Panc1 (cell line): ENCODE measurements at regions not wholly inside any gene's neighbourhood (a gene's known extent, or its start where the extent isn't known, plus 50 kb on each side); places are given as distances from the start of the nearest gene placed in this dataset.

Experiments
- CTCF ChIP-seq: fragments of 450-650 bp; IDR thresholded peaks from 2 replicates; pipeline ENCODE4 v1.5.1; 2017; ENCODE audit warnings: mild to moderate bottlenecking
- POLR2AphosphoS5 ChIP-seq: IDR thresholded peaks from 2 replicates; pipeline ENCODE4 v1.6.1; 2012; ENCODE audit warnings: mild to moderate bottlenecking, low read depth, low read length, moderate library complexity
- SIN3A ChIP-seq: IDR thresholded peaks from 2 replicates; pipeline ENCODE4 v1.6.1; 2012; ENCODE audit warnings: low read depth, mild to moderate bottlenecking, low read length, moderate library complexity, borderline replicate concordance; ENCODE audit not compliant: insufficient read depth
- TCF7L2 ChIP-seq: IDR thresholded peaks from 2 replicates; pipeline ENCODE4 v1.6.1; 2011; ENCODE audit warnings: mild to moderate bottlenecking, low read depth, low read length, inconsistent platforms
- TF ChIP-seq, protein P1 (sequence below), 2 experiments: IDR thresholded peaks; 2 replicates each; pipeline ENCODE4 v1.6.1; 2011 to 2012; ENCODE audit warnings: low read depth in 2 of 2, control low read depth in 1 of 2, low read length in 1 of 2, mild to moderate bottlenecking in 1 of 2, moderate library complexity in 1 of 2; ENCODE audit not compliant: insufficient read depth in 1 of 2

- TF ChIP-seq, protein P1, sequence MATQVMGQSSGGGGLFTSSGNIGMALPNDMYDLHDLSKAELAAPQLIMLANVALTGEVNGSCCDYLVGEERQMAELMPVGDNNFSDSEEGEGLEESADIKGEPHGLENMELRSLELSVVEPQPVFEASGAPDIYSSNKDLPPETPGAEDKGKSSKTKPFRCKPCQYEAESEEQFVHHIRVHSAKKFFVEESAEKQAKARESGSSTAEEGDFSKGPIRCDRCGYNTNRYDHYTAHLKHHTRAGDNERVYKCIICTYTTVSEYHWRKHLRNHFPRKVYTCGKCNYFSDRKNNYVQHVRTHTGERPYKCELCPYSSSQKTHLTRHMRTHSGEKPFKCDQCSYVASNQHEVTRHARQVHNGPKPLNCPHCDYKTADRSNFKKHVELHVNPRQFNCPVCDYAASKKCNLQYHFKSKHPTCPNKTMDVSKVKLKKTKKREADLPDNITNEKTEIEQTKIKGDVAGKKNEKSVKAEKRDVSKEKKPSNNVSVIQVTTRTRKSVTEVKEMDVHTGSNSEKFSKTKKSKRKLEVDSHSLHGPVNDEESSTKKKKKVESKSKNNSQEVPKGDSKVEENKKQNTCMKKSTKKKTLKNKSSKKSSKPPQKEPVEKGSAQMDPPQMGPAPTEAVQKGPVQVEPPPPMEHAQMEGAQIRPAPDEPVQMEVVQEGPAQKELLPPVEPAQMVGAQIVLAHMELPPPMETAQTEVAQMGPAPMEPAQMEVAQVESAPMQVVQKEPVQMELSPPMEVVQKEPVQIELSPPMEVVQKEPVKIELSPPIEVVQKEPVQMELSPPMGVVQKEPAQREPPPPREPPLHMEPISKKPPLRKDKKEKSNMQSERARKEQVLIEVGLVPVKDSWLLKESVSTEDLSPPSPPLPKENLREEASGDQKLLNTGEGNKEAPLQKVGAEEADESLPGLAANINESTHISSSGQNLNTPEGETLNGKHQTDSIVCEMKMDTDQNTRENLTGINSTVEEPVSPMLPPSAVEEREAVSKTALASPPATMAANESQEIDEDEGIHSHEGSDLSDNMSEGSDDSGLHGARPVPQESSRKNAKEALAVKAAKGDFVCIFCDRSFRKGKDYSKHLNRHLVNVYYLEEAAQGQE (IDR thresholded peaks at IDR 0.05; ENCODE audit: insufficient read depth in 1 of 2, low read depth in 2 of 2, low read length in 1 of 2): no peak
- TF ChIP-seq CTCF (no peak), POLR2AphosphoS5 (no peak), TCF7L2 (no peak), SIN3A (no peak)
Measured at GRCh38 chr2:126571403-126571802, 84.6 kb upstream of the GYPC start.
